Small intestine (tissue), 7 donors: ENCODE measurements at regions not wholly inside any gene's neighbourhood (a gene's known extent, or its start where the extent isn't known, plus 50 kb on each side); places are given as distances from the start of the nearest gene placed in this dataset.

Source experiments
- DNase-seq, 2 donors: peaks; one replicate each; pipeline versions ENCODE4 v3.0.0 to v3.0.0-alpha.2; 2013
- FAIRE-seq: peaks from 2 replicates; lab custom pipeline; 2012; peaks lifted over from hg19 to GRCh38; lab: Jason Lieb, UNC
- H3K27ac ChIP-seq, 3 donors: one replicate each; pipeline ENCODE4 v1.5.1; 2013; ENCODE audit warnings: low read length in 2 of 3, mild to moderate bottlenecking in 2 of 3, control low read depth in 1 of 3, inconsistent platforms in 1 of 3, low read depth in 1 of 3, moderate library complexity in 1 of 3
- H3K27me3 ChIP-seq, 3 donors: one replicate each; pipeline ENCODE4 v1.6.1; 2013; ENCODE audit warnings: low read length in 3 of 3, inconsistent platforms in 1 of 3; ENCODE audit not compliant: control insufficient read depth in 3 of 3, insufficient read depth in 3 of 3
- H3K36me3 ChIP-seq, 3 donors: one replicate each; pipeline ENCODE4 v1.6.1; 2013; ENCODE audit warnings: low read length in 3 of 3, inconsistent platforms in 1 of 3, low read depth in 1 of 3, mild to moderate bottlenecking in 1 of 3, moderate library complexity in 1 of 3; ENCODE audit not compliant: control insufficient read depth in 3 of 3, insufficient read depth in 2 of 3
- H3K4me1 ChIP-seq, 3 donors: one replicate each; pipeline ENCODE4 v1.6.1; 2013; ENCODE audit warnings: low read length in 2 of 3, inconsistent platforms in 1 of 3, low read depth in 1 of 3, mild to moderate bottlenecking in 1 of 3, moderate library complexity in 1 of 3; ENCODE audit not compliant: control insufficient read depth in 3 of 3, insufficient read depth in 2 of 3
- H3K4me3 ChIP-seq, 3 donors: one replicate each; pipeline ENCODE4 v1.5.1; 2013; ENCODE audit warnings: low read length in 3 of 3, control low read depth in 1 of 3, inconsistent platforms in 1 of 3, low read depth in 1 of 3, mild to moderate bottlenecking in 1 of 3, moderate library complexity in 1 of 3
- H3K9me3 ChIP-seq, 2 donors: one replicate each; pipeline ENCODE4 v1.6.1; 2013; ENCODE audit warnings: low read depth in 1 of 2, low read length in 1 of 2; ENCODE audit not compliant: control insufficient read depth in 2 of 2, insufficient read depth in 1 of 2
- WGBS, 3 donors: extraction: QIAGEN DNeasy Blood & Tissue Kit; methylation state at CpG; one replicate each; pipeline ENCODE4 v1.1.7; 2013; 5-methylcytosine and 5-hydroxymethylcytosine counted together
- donor health status: healthy with polysubstance abuse.
- donor health status: control.
- donor health status: control.
- donor health status: Bipolar disorder and iron deficiency.
- donor health status: healthy.

DNA sequence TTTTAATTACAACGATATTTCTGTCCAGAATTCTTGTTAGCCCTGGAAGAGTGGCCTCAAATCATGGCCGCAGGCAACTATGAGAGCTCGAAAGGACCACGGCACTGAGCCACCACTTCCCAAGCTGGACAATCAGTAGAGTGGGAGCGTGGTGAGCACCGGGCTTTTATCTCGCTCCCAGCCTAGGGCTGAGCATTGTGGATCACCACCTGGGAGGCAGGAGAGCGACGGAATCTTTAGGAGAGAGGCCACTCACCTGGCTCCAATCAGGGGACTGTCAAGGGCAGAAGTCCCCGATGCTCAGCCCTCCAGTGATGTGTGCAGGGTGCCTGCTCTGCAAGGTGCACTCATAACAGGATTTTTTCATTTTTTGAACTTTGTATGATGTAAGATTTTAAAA, 377.1 kb upstream of the B3GAT1 start:
- H3K27ac ChIP-seq = no peak overlapping the region
- no peak for FAIRE-seq
- H3K27me3 ChIP-seq = peaks cover 0 to 3% (median 0%) of the 10 kb centered on the region in 3 donors
- H3K4me3 ChIP-seq = no peak overlapping the region
- no peak for DNase-seq
- H3K36me3 ChIP-seq = no peaks in the 10 kb centered on the region
- WGBS, 3 donors = 84 to 88% (median 86%) methylated on average over 10 of the region's 10 CpGs
- no peaks in the 10 kb centered on the region for H3K9me3 ChIP-seq
- no peaks in the 10 kb centered on the region for H3K4me1 ChIP-seq

- H3K4me3 ChIP-seq = no peak overlapping the region
- no peak for DNase-seq
- no peaks in the 10 kb centered on the region for H3K9me3 ChIP-seq
- FAIRE-seq = no peak
- 87 to 89% (median 88%) methylated on average over 6 of the region's 6 CpGs for WGBS, 3 donors
- no peaks in the 10 kb centered on the region for H3K36me3 ChIP-seq
- H3K27me3 ChIP-seq = no peaks in the 10 kb centered on the region
- no peak overlapping the region for H3K27ac ChIP-seq
- no peaks in the 10 kb centered on the region for H3K4me1 ChIP-seq
These were observed 374.6 kb upstream of the B3GAT1 start for GRCh38 chr11:134786636-134787035.

DNA sequence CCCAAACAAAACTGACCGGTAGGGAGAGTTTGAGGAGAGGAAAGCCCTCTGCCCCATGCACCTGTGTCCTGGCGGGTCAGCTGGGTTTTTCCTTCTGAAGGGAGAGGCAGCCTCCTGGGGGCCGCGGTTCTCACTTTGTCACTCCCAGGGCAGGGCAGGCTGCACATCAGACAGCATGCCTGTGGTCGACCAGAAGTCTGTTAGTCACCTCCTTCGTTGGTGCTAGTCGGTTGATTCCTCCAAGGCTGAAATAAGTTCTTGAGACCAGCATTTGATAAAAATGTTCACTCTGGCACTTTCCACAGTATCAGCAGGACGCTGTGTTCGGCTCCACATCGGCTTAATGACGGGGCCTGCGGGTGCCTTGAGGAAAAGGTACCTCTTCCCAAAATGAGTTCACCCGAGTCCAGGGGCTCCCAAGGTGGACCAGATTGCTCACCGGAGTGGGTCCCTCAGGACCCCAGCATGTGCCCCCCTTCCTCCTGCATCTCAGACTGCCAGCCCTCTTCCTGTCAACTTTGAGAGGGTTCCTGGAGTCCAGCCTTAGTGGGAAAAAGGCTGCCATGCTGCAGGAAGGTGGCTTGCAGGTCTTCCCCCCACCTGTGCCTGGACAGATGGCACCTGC, 373.7 kb upstream of the B3GAT1 start:
- H3K36me3 ChIP-seq = no peaks in the 10 kb centered on the region
- no peak overlapping the region for H3K27ac ChIP-seq
- no peaks in the 10 kb centered on the region for H3K27me3 ChIP-seq
- no peak overlapping the region for H3K4me3 ChIP-seq
- no peak for FAIRE-seq
- H3K9me3 ChIP-seq = no peaks in the 10 kb centered on the region
- H3K4me1 ChIP-seq = no peaks in the 10 kb centered on the region
- WGBS, 3 donors = 85 to 90% (median 89%) methylated on average over 14 of the region's 14 CpGs
- no peak for DNase-seq

DNA sequence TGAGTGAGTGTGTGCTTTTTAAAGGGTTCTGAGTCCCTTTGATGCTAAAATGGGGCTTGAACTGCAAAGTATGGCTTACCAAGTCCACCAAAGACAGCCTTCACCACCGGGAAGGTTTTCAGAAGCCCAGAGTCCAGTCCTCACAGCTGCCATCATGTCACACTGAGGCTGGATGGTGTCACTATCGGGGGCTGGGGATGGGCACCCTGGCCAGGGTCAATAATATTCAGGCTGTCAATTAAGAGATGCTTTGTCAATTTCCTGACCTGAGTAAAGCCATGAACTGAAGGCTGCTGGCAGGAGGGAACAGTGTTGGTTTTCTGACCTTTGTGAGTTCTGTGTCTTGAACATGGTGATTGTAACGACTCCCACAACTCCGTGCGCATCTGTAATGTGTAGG, 373.0 kb upstream of the B3GAT1 start:
- FAIRE-seq = no peak

DNA sequence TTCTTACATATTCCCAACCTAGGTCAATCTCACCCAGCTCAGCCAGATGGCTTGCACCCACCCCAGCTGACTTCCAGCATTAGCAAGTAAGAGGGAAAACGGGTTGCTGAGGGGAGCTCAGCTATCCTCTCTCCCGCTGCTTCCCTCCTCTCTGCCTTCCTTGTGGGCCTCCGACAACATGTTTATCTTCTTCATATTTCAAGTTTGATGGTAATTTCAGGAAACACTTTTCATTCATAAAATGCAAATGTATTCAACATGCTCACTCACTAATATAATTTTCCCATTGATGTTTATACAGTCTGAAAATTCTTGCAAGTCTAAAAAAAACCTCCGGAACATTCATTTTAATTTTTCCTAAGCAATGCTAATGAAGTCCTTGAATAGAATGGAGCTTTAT, 372.5 kb upstream of the B3GAT1 start:
- Histone ChIP-seq H3K4me1 (no peaks in the 10 kb centered on the region), H3K36me3 (no peaks in the 10 kb centered on the region), H3K27ac (no peak overlapping the region), H3K27me3 (no peaks in the 10 kb centered on the region), H3K4me3 (no peak overlapping the region), H3K9me3 (no peaks in the 10 kb centered on the region)
- DNase-seq (no peak), FAIRE-seq (no peak)
- WGBS, 3 donors = 79 to 86% (median 85%) methylated on average over 4 of the region's 4 CpGs

More for the DNA sequence above, 373.0 kb upstream of the B3GAT1 start:
- no peak for DNase-seq
- Histone ChIP-seq H3K4me3 (no peak overlapping the region), H3K27me3 (no peaks in the 10 kb centered on the region), H3K27ac (no peak overlapping the region), H3K9me3 (no peaks in the 10 kb centered on the region), H3K36me3 (no peaks in the 10 kb centered on the region), H3K4me1 (no peaks in the 10 kb centered on the region)
- WGBS, 3 donors = 84 to 91% (median 87%) methylated on average over 5 of the region's 5 CpGs

GRCh38 chr11:134784046-134784445, 372.0 kb upstream of the B3GAT1 start:
- DNase-seq (no peak), FAIRE-seq (no peak)
- WGBS, 3 donors = 51 to 63% (median 59%) methylated on average over 2 of the region's 2 CpGs
- Histone ChIP-seq H3K36me3 (no peaks in the 10 kb centered on the region), H3K27me3 (no peaks in the 10 kb centered on the region), H3K9me3 (no peaks in the 10 kb centered on the region), H3K4me3 (no peak overlapping the region), H3K27ac (no peak overlapping the region), H3K4me1 (no peaks in the 10 kb centered on the region)

DNA sequence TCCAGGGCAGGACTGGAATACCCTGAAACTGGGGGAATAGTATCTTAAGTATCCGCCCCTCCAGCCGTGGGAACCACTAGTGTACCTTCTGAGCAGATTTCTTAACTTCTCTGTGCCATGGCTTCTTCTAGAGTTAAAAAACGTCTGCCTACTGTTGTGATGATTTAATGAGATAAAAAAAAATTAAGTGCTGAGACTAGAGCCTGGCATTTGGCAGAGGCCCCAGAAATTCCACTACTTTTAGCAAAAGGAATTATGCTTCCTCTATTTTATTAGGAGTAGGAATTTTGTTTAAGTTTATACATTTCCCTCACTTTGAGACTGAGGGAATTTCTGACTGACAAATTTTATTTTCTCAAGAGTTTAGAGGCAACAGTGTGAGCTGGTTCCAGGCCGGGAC, 371.2 kb upstream of the B3GAT1 start:
- Histone ChIP-seq H3K27ac (no peak overlapping the region), H3K4me3 (no peak overlapping the region), H3K36me3 (no peaks in the 10 kb centered on the region), H3K9me3 (no peaks in the 10 kb centered on the region), H3K4me1 (no peaks in the 10 kb centered on the region), H3K27me3 (no peaks in the 10 kb centered on the region)
- no peak for FAIRE-seq
- DNase-seq = no peak
- 61 to 66% (median 62%) methylated on average over 4 of the region's 4 CpGs for WGBS, 3 donors

DNA sequence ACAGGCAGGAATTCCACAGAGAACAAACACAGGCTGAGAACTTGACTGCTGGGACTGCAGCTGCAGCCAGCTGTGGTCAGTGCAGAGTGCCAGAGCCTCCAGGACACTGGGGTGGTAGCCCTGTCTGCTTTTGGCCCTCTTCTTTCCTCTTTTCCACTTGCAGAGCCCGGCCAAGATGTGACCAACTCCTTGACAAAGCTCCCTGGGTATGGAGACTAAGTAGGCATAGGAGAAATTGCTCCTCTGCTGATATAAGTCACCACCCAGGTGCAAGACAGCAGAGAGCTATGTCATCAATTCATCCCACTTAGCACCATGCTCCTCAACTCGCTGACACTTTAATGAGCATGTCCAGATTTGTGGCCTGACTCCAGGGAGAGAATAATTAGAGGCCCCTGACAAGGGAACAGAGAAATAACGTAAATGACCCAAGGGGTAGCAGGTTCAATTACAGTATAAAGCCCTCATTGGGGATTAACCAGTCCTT, 369.4 kb upstream of the B3GAT1 start:
- H3K4me3 ChIP-seq = no peak overlapping the region
- H3K36me3 ChIP-seq = no peaks in the 10 kb centered on the region
- no peak overlapping the region for H3K27ac ChIP-seq
- 56 to 86% (median 66%) methylated on average over 3 of the region's 3 CpGs for WGBS, 3 donors
- FAIRE-seq (no peak), DNase-seq (no peak)
- no peaks in the 10 kb centered on the region for H3K27me3 ChIP-seq
- no peaks in the 10 kb centered on the region for H3K9me3 ChIP-seq
- no peaks in the 10 kb centered on the region for H3K4me1 ChIP-seq
